Osteoblast (primary cell): ENCODE measurements at regions not wholly inside any gene's neighbourhood (a gene's known extent, or its start where the extent isn't known, plus 50 kb on each side); places are given as distances from the start of the nearest gene placed in this dataset.

ENCODE experiments used
- DNase-seq: peaks from one replicate; pipeline ENCODE4 v3.0.0; 2011; ENCODE audit warnings: low spot score, mixed read lengths; ENCODE audit not compliant: insufficient read length; ENCODE audit errors: missing footprints
- H2AFZ ChIP-seq: 2 replicates; pipeline ENCODE4 v1.6.0; 2011; ENCODE audit warnings: mild to moderate bottlenecking, low read length
- H3K27ac ChIP-seq: 2 replicates; pipeline ENCODE4 v1.5.1; 2011; ENCODE audit warnings: mild to moderate bottlenecking, low read depth, low read length, moderate library complexity
- H3K27me3 ChIP-seq: 2 replicates; pipeline ENCODE4 v1.6.0; 2012; ENCODE audit warnings: mild to moderate bottlenecking, control low read depth, inconsistent platforms, low read length, moderate library complexity; ENCODE audit not compliant: insufficient read depth
- H3K36me3 ChIP-seq: 2 replicates; pipeline ENCODE4 v1.5.1; 2011; ENCODE audit warnings: mild to moderate bottlenecking, low read length, control low read depth, moderate library complexity; ENCODE audit not compliant: insufficient read depth
- H3K4me1 ChIP-seq: 2 replicates; pipeline ENCODE4 v1.5.1; 2011; ENCODE audit warnings: mild to moderate bottlenecking, low read length, control low read depth, moderate library complexity; ENCODE audit not compliant: insufficient read depth
- H3K4me2 ChIP-seq: 2 replicates; pipeline ENCODE4 v1.6.0; 2011; ENCODE audit warnings: mild to moderate bottlenecking, low read length; ENCODE audit not compliant: insufficient read depth
- H3K4me3 ChIP-seq: fragments of 200-600 bp; sonication (generic); 3 replicates; pipeline ENCODE4 v1.5.1; 2012; ENCODE audit warnings: mild to moderate bottlenecking, low read length, inconsistent platforms; ENCODE audit not compliant: insufficient read depth
- H3K79me2 ChIP-seq: 2 replicates; pipeline ENCODE4 v1.6.0; 2012; ENCODE audit warnings: mild to moderate bottlenecking, low read length, control low read depth, inconsistent platforms; ENCODE audit not compliant: insufficient read depth
- H3K9me3 ChIP-seq: 2 replicates; pipeline ENCODE4 v1.5.1; 2011; ENCODE audit warnings: low read depth, low read length, control low read depth
- H4K20me1 ChIP-seq: 2 replicates; pipeline ENCODE4 v1.6.0; 2012; ENCODE audit warnings: mild to moderate bottlenecking, low read length, control low read depth; ENCODE audit not compliant: insufficient read depth
- CTCF ChIP-seq: IDR thresholded peaks from 2 replicates; pipeline ENCODE4 v1.5.1; 2011; ENCODE audit warnings: mild to moderate bottlenecking, low read depth, low read length, moderate library complexity; ENCODE audit errors: extremely low read depth

- H3K27ac ChIP-seq: no peak overlapping the region
- no peaks in the 10 kb centered on the region for H4K20me1 ChIP-seq
- no peak overlapping the region for H2AFZ ChIP-seq
- H3K4me3 ChIP-seq: no peak overlapping the region
- H3K79me2 ChIP-seq: no peaks in the 10 kb centered on the region
- H3K4me1 ChIP-seq: no peaks in the 10 kb centered on the region
- H3K36me3 ChIP-seq: no peaks in the 10 kb centered on the region
- no peak overlapping the region for H3K4me2 ChIP-seq
- TF ChIP-seq CTCF: no peak
- no peaks in the 10 kb centered on the region for H3K27me3 ChIP-seq
- no peak for DNase-seq
- peaks cover 4% of the 10 kb centered on the region for H3K9me3 ChIP-seq
These were observed 339.8 kb downstream of the CDH19 start for GRCh38 chr18:66264130-66264529.

GRCh38 chr18:66254121-66254520 lies 349.8 kb downstream of the CDH19 start:
- Histone ChIP-seq H3K4me1 (no peaks in the 10 kb centered on the region), H3K4me3 (no peak overlapping the region), H3K79me2 (no peaks in the 10 kb centered on the region), H3K9me3 (peaks cover 2% of the 10 kb centered on the region), H4K20me1 (no peaks in the 10 kb centered on the region), H2AFZ (no peak overlapping the region), H3K27ac (no peak overlapping the region), H3K36me3 (no peaks in the 10 kb centered on the region), H3K27me3 (no peaks in the 10 kb centered on the region), H3K4me2 (no peak overlapping the region)
- TF ChIP-seq CTCF: no peak
- no peak for DNase-seq

GRCh38 chr18:66252703-66253102 lies 351.2 kb downstream of the CDH19 start:
- Histone ChIP-seq H3K79me2 (no peaks in the 10 kb centered on the region), H3K9me3 (peaks cover 2% of the 10 kb centered on the region), H3K4me1 (no peaks in the 10 kb centered on the region), H4K20me1 (no peaks in the 10 kb centered on the region), H3K4me3 (no peak overlapping the region), H3K27ac (no peak overlapping the region), H3K27me3 (no peaks in the 10 kb centered on the region), H2AFZ (no peak overlapping the region), H3K4me2 (no peak overlapping the region), H3K36me3 (no peaks in the 10 kb centered on the region)
- no peak for DNase-seq
- no peak for TF ChIP-seq CTCF

DNA sequence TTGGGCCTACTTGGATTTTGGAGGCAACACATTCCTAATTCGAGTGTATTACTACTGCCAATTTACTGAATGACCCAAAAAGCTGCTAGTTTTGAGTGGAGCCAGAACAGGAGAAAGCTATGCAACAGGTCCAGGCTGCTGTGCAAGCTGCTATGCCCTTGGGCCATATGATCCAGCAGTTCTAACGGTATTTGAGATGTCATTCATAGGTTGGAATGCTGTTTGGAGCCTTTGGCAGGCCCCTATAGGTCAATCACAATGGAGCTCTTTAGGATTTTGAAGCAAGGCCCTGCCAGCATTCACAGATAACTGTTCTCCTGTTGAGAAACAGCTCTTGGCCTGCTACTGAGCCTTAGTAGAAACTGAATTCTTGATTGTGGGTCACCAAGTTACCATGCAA lies 368.7 kb downstream of the CDH19 start:
- Histone ChIP-seq H3K4me3 (no peak overlapping the region), H3K27ac (no peak overlapping the region), H3K4me2 (no peak overlapping the region), H2AFZ (no peak overlapping the region), H4K20me1 (no peaks in the 10 kb centered on the region), H3K9me3 (peaks cover 5% of the 10 kb centered on the region), H3K36me3 (no peaks in the 10 kb centered on the region), H3K4me1 (no peaks in the 10 kb centered on the region), H3K79me2 (no peaks in the 10 kb centered on the region), H3K27me3 (no peaks in the 10 kb centered on the region)
- no peak for DNase-seq
- TF ChIP-seq CTCF: no peak
